ENCODE measurements at regions not wholly inside any gene's neighbourhood (a gene's known extent, or its start where the extent isn't known, plus 50 kb on each side); places are given as distances from the start of the nearest gene placed in this dataset.

DNA sequence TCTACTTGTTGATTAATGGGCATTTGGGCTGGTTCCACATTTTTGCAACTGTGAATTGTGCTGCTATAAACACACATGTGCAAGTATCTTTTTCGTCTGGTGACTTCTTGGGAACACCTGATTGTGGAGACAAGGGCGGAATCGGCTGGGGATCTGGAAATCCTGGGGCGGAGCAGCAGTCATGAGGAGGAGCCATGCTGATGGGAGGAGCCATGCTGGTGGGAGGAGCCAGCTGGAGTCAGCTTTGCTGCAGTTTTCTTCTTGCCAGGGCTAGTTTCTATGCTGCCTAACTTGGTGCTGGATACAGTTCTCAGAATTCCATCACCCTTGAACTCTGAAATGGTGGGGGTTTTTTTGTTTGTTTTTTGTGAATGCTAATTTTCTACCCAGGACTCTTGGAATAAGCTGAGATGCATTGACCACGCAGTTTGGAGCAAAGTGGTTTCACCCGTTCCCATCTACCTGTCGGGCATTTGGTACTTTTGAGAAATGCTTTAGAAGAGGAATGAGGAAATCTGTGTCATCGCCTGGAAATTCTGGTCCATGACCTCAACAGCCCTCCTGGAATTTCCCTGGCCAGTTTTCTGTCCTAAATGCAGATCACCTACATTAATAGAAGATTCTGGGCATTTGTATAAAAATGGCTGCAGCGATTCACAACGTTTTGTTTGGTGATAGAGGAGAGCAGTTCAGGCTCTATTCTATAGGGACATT is 217.4 kb upstream of the ZFHX3 start:
- H3K27ac ChIP-seq: no peak overlapping the region

DNA sequence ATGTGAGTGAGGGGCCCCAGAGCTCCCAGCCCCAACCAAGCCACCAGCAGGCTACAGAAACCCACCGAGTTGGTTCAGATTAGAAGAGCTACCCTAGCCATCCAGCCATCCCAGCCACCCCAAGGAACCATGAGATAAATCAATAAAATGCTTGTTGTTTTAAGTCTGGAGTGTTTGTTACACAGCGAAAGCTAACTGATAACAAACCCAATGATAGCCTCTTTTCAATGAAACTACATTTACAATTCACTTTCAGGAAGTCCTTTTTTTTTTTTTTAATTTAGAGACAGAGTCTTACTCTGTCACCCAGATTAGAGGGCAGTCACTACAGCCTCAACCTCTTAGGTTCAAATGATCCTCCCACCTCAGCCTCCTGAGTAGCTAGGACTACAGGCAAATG is 215.0 kb upstream of the ZFHX3 start:
- no peaks in the 10 kb centered on the region for H3K36me3 ChIP-seq
- H3K27ac ChIP-seq: no peak overlapping the region
- H3K4me3 ChIP-seq: no peak overlapping the region
- 52 to 89% (median 82%) methylated on average over 2 of the region's 2 CpGs for WGBS, 5 donors
- intact Hi-C loops (cut with DNase I; ENCODE audit: low total_unique reads): no loop called here
- peaks cover 0 to 11% (median 0%) of the 10 kb centered on the region in 8 donors for H3K9me3 ChIP-seq
- no peaks in the 10 kb centered on the region for H3K27me3 ChIP-seq (replicated peaks in 1 of 7)
- H3K4me1 ChIP-seq: no peaks in the 10 kb centered on the region
- DNase-seq: no peak
- TF ChIP-seq POLR2A (IDR thresholded peaks at IDR 0.05) (no peak), POLR2AphosphoS5 (IDR thresholded peaks at IDR 0.05) (no peak)
- TF ChIP-seq, protein P1, sequence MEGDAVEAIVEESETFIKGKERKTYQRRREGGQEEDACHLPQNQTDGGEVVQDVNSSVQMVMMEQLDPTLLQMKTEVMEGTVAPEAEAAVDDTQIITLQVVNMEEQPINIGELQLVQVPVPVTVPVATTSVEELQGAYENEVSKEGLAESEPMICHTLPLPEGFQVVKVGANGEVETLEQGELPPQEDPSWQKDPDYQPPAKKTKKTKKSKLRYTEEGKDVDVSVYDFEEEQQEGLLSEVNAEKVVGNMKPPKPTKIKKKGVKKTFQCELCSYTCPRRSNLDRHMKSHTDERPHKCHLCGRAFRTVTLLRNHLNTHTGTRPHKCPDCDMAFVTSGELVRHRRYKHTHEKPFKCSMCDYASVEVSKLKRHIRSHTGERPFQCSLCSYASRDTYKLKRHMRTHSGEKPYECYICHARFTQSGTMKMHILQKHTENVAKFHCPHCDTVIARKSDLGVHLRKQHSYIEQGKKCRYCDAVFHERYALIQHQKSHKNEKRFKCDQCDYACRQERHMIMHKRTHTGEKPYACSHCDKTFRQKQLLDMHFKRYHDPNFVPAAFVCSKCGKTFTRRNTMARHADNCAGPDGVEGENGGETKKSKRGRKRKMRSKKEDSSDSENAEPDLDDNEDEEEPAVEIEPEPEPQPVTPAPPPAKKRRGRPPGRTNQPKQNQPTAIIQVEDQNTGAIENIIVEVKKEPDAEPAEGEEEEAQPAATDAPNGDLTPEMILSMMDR (IDR thresholded peaks at IDR 0.05 in 8 of 11, conservative IDR thresholded peaks at IDR 0.05 in 3 of 11): no peak

More for the DNA sequence above, 217.4 kb upstream of the ZFHX3 start:
- Histone ChIP-seq H3K9me3 (peaks cover 0 to 11% (median 0%) of the 10 kb centered on the region in 8 donors), H3K4me3 (no peak overlapping the region), H3K4me1 (no peaks in the 10 kb centered on the region), H3K27me3 (replicated peaks in 1 of 7) (no peaks in the 10 kb centered on the region), H3K36me3 (no peaks in the 10 kb centered on the region)
- DNase-seq: no peak
- intact Hi-C loops (cut with DNase I; ENCODE audit: low total_unique reads): no loop called here
- WGBS, 5 donors: 56 to 73% (median 69%) methylated on average over 10 of the region's 10 CpGs
- TF ChIP-seq, protein P1 (IDR thresholded peaks at IDR 0.05 in 8 of 11, conservative IDR thresholded peaks at IDR 0.05 in 3 of 11): no peak
- TF ChIP-seq POLR2AphosphoS5 (IDR thresholded peaks at IDR 0.05) (no peak), POLR2A (IDR thresholded peaks at IDR 0.05) (no peak)

DNA sequence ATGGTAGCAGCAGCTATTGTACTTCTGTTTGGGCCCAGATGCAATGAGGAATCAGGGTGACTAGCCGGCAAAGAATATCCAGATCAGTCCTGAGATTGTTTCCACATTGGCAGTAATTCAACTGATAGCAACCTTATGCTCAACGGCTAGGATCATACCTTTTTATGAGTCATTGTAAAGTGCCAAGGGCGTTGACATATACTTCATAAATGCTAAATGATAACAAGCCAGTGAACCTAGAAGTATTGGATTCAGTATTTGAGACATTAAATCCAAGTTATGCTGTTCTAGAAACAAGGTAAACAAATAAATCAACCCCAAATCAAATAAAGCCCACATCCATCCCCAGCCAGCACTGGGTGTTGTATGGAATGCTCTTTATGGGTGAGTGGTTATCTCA is 207.1 kb upstream of the ZFHX3 start:
- 74 to 83% (median 80%) methylated on average over 3 of the region's 3 CpGs for WGBS, 5 donors
- no peak for DNase-seq
- no peaks in the 10 kb centered on the region for H3K36me3 ChIP-seq
- no peaks in the 10 kb centered on the region for H3K27me3 ChIP-seq (replicated peaks in 1 of 7)
- H3K4me1 ChIP-seq: no peaks in the 10 kb centered on the region
- no peak for TF ChIP-seq POLR2AphosphoS5 (IDR thresholded peaks at IDR 0.05)
- TF ChIP-seq, protein P1 (IDR thresholded peaks at IDR 0.05 in 8 of 11, conservative IDR thresholded peaks at IDR 0.05 in 3 of 11): no peak
- no peak for TF ChIP-seq POLR2A (IDR thresholded peaks at IDR 0.05)
- no peaks in the 10 kb centered on the region for H3K9me3 ChIP-seq
- no peak overlapping the region for H3K4me3 ChIP-seq
- intact Hi-C loops (cut with DNase I; ENCODE audit: low total_unique reads): no loop called here
- H3K27ac ChIP-seq: no peak overlapping the region

DNA sequence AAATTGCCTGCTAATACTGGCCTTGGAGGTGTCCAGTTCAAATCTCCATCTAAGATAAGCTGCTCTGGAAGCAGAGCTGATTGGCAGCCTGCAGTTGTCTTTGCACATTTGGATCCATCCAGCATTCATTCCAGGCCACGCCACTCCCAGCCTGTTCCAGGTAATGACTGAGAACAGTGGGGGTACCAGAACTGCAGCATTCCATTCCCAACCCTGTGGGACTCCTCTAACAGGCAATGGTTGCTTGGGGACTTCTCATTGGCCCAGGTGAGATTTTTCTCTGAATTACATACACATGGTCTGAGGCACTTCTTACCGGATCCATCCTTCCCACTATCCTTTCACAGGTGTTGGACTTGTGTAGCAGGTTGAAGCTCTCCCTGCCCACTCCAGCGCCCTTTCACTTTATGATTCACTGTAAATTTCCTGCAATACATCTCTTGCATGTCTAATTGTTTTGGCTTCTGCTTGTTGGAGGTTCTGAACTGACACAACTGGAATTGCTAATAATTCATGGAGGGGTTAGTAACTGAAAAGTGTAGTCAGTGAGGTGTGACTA is 206.1 kb upstream of the ZFHX3 start:
- H3K27ac ChIP-seq: no peak overlapping the region
- H3K4me1 ChIP-seq: no peaks in the 10 kb centered on the region
- no peak for DNase-seq
- no peak for TF ChIP-seq POLR2A (IDR thresholded peaks at IDR 0.05)
- TF ChIP-seq, protein P1 (IDR thresholded peaks at IDR 0.05 in 8 of 11, conservative IDR thresholded peaks at IDR 0.05 in 3 of 11): no peak
- no peak for TF ChIP-seq POLR2AphosphoS5 (IDR thresholded peaks at IDR 0.05)
- H3K4me3 ChIP-seq: no peak overlapping the region
- no peaks in the 10 kb centered on the region for H3K27me3 ChIP-seq (replicated peaks in 1 of 7)
- H3K36me3 ChIP-seq: no peaks in the 10 kb centered on the region
- intact Hi-C loops (cut with DNase I; ENCODE audit: low total_unique reads): no loop called here
- H3K9me3 ChIP-seq: no peaks in the 10 kb centered on the region
- WGBS, 5 donors: 74 to 92% (median 87%) methylated on average over 3 of the region's 3 CpGs

All from spleen (tissue), 11 donors.